NCI-H2107 treated with DMSO at 0.1 percent for 48 hours (cell line): ENCODE measurements at regions not wholly inside any gene's neighbourhood (a gene's known extent, or its start where the extent isn't known, plus 50 kb on each side); places are given as distances from the start of the nearest gene placed in this dataset.
A peak's percentile ranks its signal among the peaks of the same experiment; 100 is the strongest.
"Not testable (repeated sequence)": the region's sequence is repeated elsewhere in the genome, so short reads cannot be mapped to it uniquely, and the experiment has no call there.

Experiments
- DNase-seq: peaks from one replicate; lab custom pipeline; 2025; ENCODE audit not compliant: unreplicated experiment; lab: John Stamatoyannopoulos, UW

- no peak for DNase-seq
Observed at GRCh38 chr2:88913280-88913679, 221.8 kb downstream of the RPIA start.

GRCh38 chr2:88919087-88919738 is 227.7 kb downstream of the RPIA start:
- no peak for DNase-seq

- DNase-seq = not testable (repeated sequence)
Observed at GRCh38 chr2:88920399-88920798, 228.9 kb downstream of the RPIA start.

- DNase-seq = no peak
Observed at GRCh38 chr2:88924533-88924932, 233.1 kb downstream of the RPIA start.

- DNase-seq = no peak
Observed at GRCh38 chr2:88925770-88926462, 234.4 kb downstream of the RPIA start.

GRCh38 chr2:88927128-88927527 is 235.7 kb downstream of the RPIA start:
- no peak for DNase-seq

GRCh38 chr2:88930659-88931058 is 239.2 kb downstream of the RPIA start:
- no peak for DNase-seq

- peak; percentile 6 for DNase-seq
Observed at GRCh38 chr2:88932686-88933085, 241.2 kb downstream of the RPIA start.

GRCh38 chr2:88933091-88933490 is 241.6 kb downstream of the RPIA start:
- no peak for DNase-seq

GRCh38 chr2:88933980-88934379 is 242.5 kb downstream of the RPIA start:
- no peak for DNase-seq

- DNase-seq = not testable (repeated sequence)
Observed at GRCh38 chr2:88941178-88941577, 249.7 kb downstream of the RPIA start.

GRCh38 chr2:88942798-88943197 is 251.3 kb downstream of the RPIA start:
- no peak for DNase-seq

GRCh38 chr2:88949336-88949735 is 257.9 kb downstream of the RPIA start:
- no peak for DNase-seq

GRCh38 chr2:88950010-88950409 is 258.5 kb downstream of the RPIA start:
- DNase-seq = no peak

GRCh38 chr2:88955607-88956006 is 264.1 kb downstream of the RPIA start:
- no peak for DNase-seq

- DNase-seq = no peak
Observed at GRCh38 chr2:88959480-88960204, 268.2 kb downstream of the RPIA start.

GRCh38 chr2:88961323-88961722 is 269.9 kb downstream of the RPIA start:
- DNase-seq = not testable (repeated sequence)

- DNase-seq = no peak
Observed at GRCh38 chr2:88967844-88968243, 276.4 kb downstream of the RPIA start.

GRCh38 chr2:88978011-88978410 is 286.5 kb downstream of the RPIA start:
- DNase-seq = not testable (repeated sequence)

- not testable (repeated sequence) for DNase-seq
Observed at GRCh38 chr2:88978446-88978845, 287.0 kb downstream of the RPIA start.

- DNase-seq = not testable (repeated sequence)
Observed at GRCh38 chr2:88984079-88984478, 292.6 kb downstream of the RPIA start.

- DNase-seq = not testable (repeated sequence)
Observed at GRCh38 chr2:88986721-88987330, 295.4 kb downstream of the RPIA start.
